ENCODE measurements at regions not wholly inside any gene's neighbourhood (a gene's known extent, or its start where the extent isn't known, plus 50 kb on each side); places are given as distances from the start of the nearest gene placed in this dataset.

DNA sequence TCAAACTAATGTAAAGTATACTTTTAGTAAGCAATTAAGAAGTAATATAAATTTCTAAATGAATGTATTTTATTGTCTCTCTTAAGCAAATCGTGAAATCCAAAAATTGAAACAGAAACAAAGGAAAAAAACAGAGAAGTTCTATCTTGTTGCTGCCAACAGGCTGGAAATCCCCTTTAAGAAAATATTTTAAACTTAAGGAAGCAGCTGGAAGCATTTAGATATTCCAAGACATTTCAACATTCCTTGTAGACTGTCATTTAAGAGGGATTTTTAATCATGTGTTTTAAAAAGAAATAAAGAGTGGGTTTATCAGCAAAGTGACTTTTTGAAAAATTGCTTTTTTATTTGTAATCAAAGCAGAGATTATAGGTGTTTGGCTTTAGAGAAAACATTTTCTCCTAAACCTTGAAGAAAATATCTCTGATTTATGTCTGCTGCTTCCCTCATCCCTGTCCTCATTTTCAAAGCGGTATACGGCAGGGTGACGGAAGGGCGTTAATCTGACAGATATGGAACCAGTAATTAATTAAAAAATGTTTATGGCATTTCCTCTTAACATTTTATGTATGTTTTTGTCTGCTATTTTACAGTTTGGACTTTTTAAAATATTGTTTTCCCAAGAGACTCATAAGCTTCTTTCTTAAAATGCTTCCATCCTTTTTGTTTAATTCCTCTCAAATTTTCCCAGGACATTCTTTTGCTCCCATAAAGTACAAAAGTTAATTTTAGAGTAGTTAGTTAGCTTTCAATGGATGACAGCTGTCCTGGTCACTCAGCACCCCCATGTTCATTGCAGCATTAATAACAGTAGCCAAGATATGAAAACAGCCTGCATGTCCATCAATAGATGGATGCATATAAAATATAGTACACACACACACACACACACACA lies 245.6 kb downstream of the LURAP1L start:
- Histone ChIP-seq H3K4me1 (no peaks in the 10 kb centered on the region), H3K9me3 (no peaks in the 10 kb centered on the region), H3K4me3 (peak overlapping the region in 1 of 4 donors; percentile 3), H3K36me3 (no peaks in the 10 kb centered on the region), H3K27ac (no peak overlapping the region), H3K27me3 (no peaks in the 10 kb centered on the region)
- DNase-seq (no peak), ATAC-seq (ENCODE audit: low FRiP score in 2 of 2) (no peak)
- no peak for TF ChIP-seq CTCF (IDR thresholded peaks at IDR 0.05)
- no peak for TF ChIP-seq EP300 (IDR thresholded peaks at IDR 0.05)
- TF ChIP-seq POLR2A (IDR thresholded peaks at IDR 0.05): no peak
- no peak for TF ChIP-seq POLR2AphosphoS5 (IDR thresholded peaks at IDR 0.05)
- 62% methylated on average over 5 of the region's 5 CpGs for WGBS, 2 donors

GRCh38 chr9:13022756-13023155 lies 247.9 kb downstream of the LURAP1L start:
- no peak for ATAC-seq (ENCODE audit: low FRiP score in 2 of 2)
- Histone ChIP-seq H3K36me3 (no peaks in the 10 kb centered on the region), H3K9me3 (no peaks in the 10 kb centered on the region), H3K27ac (no peak overlapping the region), H3K27me3 (no peaks in the 10 kb centered on the region), H3K4me3 (no peak overlapping the region), H3K4me1 (no peaks in the 10 kb centered on the region)
- WGBS, 2 donors: 81 to 92% methylated on average over 1 of the region's 1 CpG
- TF ChIP-seq POLR2A (IDR thresholded peaks at IDR 0.05) (no peak), EP300 (IDR thresholded peaks at IDR 0.05) (no peak), POLR2AphosphoS5 (IDR thresholded peaks at IDR 0.05) (no peak), CTCF (IDR thresholded peaks at IDR 0.05) (no peak)
- DNase-seq: no peak

DNA sequence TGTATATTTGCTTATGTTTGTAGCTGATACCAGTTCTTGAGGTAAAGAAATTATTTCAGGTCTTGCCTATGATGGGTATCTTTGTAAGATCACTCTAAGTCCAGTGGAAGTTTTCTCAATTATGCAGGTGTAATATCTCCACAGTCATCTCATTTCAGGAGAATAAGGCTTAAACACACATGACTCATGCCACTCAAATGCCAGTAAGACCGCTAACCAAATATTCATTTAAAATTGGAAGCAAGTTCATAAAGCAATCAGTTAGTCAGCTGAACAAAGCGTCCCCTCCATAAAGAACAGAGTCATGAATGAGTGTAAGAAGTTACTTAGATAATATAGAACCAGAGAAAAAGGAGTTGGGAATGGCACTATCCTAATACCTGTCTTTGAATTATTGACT lies 248.7 kb downstream of the LURAP1L start:
- DNase-seq (no peak), ATAC-seq (ENCODE audit: low FRiP score in 2 of 2) (no peak)
- TF ChIP-seq POLR2A (IDR thresholded peaks at IDR 0.05): no peak
- TF ChIP-seq POLR2AphosphoS5 (IDR thresholded peaks at IDR 0.05): no peak
- no peak for TF ChIP-seq CTCF (IDR thresholded peaks at IDR 0.05)
- no peak for TF ChIP-seq EP300 (IDR thresholded peaks at IDR 0.05)
- WGBS, 2 donors: 62 to 65% methylated on average over 2 of the region's 2 CpGs
- Histone ChIP-seq H3K4me3 (no peak overlapping the region), H3K27me3 (no peaks in the 10 kb centered on the region), H3K27ac (no peak overlapping the region), H3K36me3 (no peaks in the 10 kb centered on the region), H3K4me1 (no peaks in the 10 kb centered on the region), H3K9me3 (no peaks in the 10 kb centered on the region)

GRCh38 chr9:13026956-13027355 lies 252.1 kb downstream of the LURAP1L start:
- TF ChIP-seq CTCF (IDR thresholded peaks at IDR 0.05): no peak
- TF ChIP-seq POLR2A (IDR thresholded peaks at IDR 0.05): no peak
- TF ChIP-seq EP300 (IDR thresholded peaks at IDR 0.05): no peak
- TF ChIP-seq POLR2AphosphoS5 (IDR thresholded peaks at IDR 0.05): no peak
- Histone ChIP-seq H3K4me1 (no peaks in the 10 kb centered on the region), H3K4me3 (no peak overlapping the region), H3K27me3 (no peaks in the 10 kb centered on the region), H3K36me3 (no peaks in the 10 kb centered on the region), H3K27ac (no peak overlapping the region), H3K9me3 (no peaks in the 10 kb centered on the region)
- no peak for ATAC-seq (ENCODE audit: low FRiP score in 2 of 2)
- no peak for DNase-seq
- 60 to 62% methylated on average over 2 to 3 of the region's 3 CpGs for WGBS, 2 donors

GRCh38 chr9:13027879-13028278 lies 251.6 kb downstream of the MPDZ start:
- no peak overlapping the region for H3K4me3 ChIP-seq
- WGBS, 2 donors: 89 to 90% methylated on average over 6 of the region's 6 CpGs

More at GRCh38 chr9:13027879-13028278, 251.6 kb downstream of the MPDZ start:
- H3K27ac ChIP-seq: no peak overlapping the region
- no peak for ATAC-seq (ENCODE audit: low FRiP score in 2 of 2)
- H3K4me1 ChIP-seq: no peaks in the 10 kb centered on the region
- no peaks in the 10 kb centered on the region for H3K9me3 ChIP-seq
- TF ChIP-seq CTCF (IDR thresholded peaks at IDR 0.05) (no peak), EP300 (IDR thresholded peaks at IDR 0.05) (no peak), POLR2A (IDR thresholded peaks at IDR 0.05) (no peak), POLR2AphosphoS5 (IDR thresholded peaks at IDR 0.05) (no peak)
- H3K36me3 ChIP-seq: no peaks in the 10 kb centered on the region
- DNase-seq: no peak
- H3K27me3 ChIP-seq: no peaks in the 10 kb centered on the region

Data from upper lobe of left lung (tissue), 6 donors.